ENCODE measurements at regions not wholly inside any gene's neighbourhood (a gene's known extent, or its start where the extent isn't known, plus 50 kb on each side); places are given as distances from the start of the nearest gene placed in this dataset.

GRCh38 chr4:189779281-189779980 is 161.2 kb upstream of the FRG1 start:
- TF ChIP-seq CTCF (tag by site-specific recombination; IDR thresholded peaks at IDR 0.05) (no peak), TCF7L2 (IDR thresholded peaks at IDR 0.05; ENCODE audit: borderline replicate concordance, low read depth, low read length) (no peak), ZNF768 (tag by site-specific recombination; IDR thresholded peaks at IDR 0.05) (no peak), ZBTB10 (tag by site-specific recombination; IDR thresholded peaks at IDR 0.05) (no peak), SALL2 (tag by site-specific recombination; IDR thresholded peaks at IDR 0.05; ENCODE audit: borderline replicate concordance) (no peak), ZNF26 (tag by site-specific recombination; IDR thresholded peaks at IDR 0.05) (no peak), ZNF548 (tag by site-specific recombination; IDR thresholded peaks at IDR 0.05) (no peak), ZNF639 (tag by site-specific recombination; IDR thresholded peaks at IDR 0.05) (no peak), BCL11B (tag by site-specific recombination; IDR thresholded peaks at IDR 0.05; ENCODE audit: low read depth) (no peak), ZNF558 (tag by site-specific recombination; IDR thresholded peaks at IDR 0.05) (no peak), ZNF292 (tag by site-specific recombination; IDR thresholded peaks at IDR 0.05; ENCODE audit: borderline replicate concordance, low read depth) (no peak), ZNF211 (tag by site-specific recombination; IDR thresholded peaks at IDR 0.05; ENCODE audit: low read depth) (no peak)
